Neural cell (in vitro differentiated cells): ENCODE measurements at regions not wholly inside any gene's neighbourhood (a gene's known extent, or its start where the extent isn't known, plus 50 kb on each side); places are given as distances from the start of the nearest gene placed in this dataset.

Experiments
- POLR2AphosphoS5 ChIP-seq: IDR thresholded peaks from 2 replicates; pipeline ENCODE4 v1.6.1; 2012
- RAD21 ChIP-seq: fragments of 450-650 bp; conservative IDR thresholded peaks from 2 replicates; pipeline ENCODE4 v1.6.1; 2014; ENCODE audit warnings: antibody characterized with exemption, mild to moderate bottlenecking, moderate library complexity
- SMC3 ChIP-seq: fragments of 450-650 bp; conservative IDR thresholded peaks from 2 replicates; pipeline ENCODE4 v1.6.1; 2014; ENCODE audit warnings: antibody characterized with exemption, mild to moderate bottlenecking, moderate library complexity; ENCODE audit not compliant: poor library complexity
- TF ChIP-seq, protein P1 (sequence below): fragments of 450-650 bp; IDR thresholded peaks from 2 replicates; pipeline ENCODE4 v1.5.1; 2014; ENCODE audit warnings: antibody characterized with exemption, mild to moderate bottlenecking, moderate library complexity; ENCODE audit not compliant: poor library complexity, severe bottlenecking

- TF ChIP-seq POLR2AphosphoS5 (no peak), RAD21 (no peak), SMC3 (no peak)
- TF ChIP-seq, protein P1, sequence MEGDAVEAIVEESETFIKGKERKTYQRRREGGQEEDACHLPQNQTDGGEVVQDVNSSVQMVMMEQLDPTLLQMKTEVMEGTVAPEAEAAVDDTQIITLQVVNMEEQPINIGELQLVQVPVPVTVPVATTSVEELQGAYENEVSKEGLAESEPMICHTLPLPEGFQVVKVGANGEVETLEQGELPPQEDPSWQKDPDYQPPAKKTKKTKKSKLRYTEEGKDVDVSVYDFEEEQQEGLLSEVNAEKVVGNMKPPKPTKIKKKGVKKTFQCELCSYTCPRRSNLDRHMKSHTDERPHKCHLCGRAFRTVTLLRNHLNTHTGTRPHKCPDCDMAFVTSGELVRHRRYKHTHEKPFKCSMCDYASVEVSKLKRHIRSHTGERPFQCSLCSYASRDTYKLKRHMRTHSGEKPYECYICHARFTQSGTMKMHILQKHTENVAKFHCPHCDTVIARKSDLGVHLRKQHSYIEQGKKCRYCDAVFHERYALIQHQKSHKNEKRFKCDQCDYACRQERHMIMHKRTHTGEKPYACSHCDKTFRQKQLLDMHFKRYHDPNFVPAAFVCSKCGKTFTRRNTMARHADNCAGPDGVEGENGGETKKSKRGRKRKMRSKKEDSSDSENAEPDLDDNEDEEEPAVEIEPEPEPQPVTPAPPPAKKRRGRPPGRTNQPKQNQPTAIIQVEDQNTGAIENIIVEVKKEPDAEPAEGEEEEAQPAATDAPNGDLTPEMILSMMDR, result no peak
Observed at GRCh38 chr7:68965351-68965750, 632.9 kb upstream of the AUTS2 start.
